SK-N-SH (cell line): ENCODE measurements at regions not wholly inside any gene's neighbourhood (a gene's known extent, or its start where the extent isn't known, plus 50 kb on each side); places are given as distances from the start of the nearest gene placed in this dataset.

Source experiments
- CTCF ChIA-PET: fragments of 300-600, 350-600 bp; formaldehyde crosslinking; extraction: SDS; loops from one replicate; lab custom pipeline; 2021; lab: Yijun Ruan, JAX
- POLR2A ChIA-PET: fragments of 350-600 bp; sonication (Branson Sonifier 250); formaldehyde crosslinking; extraction: SDS; loops from one replicate; lab custom pipeline; 2020; ENCODE audit warnings: antibody characterized with exemption, inconsistent platforms; lab: Yijun Ruan, JAX
- DNase-seq: peaks from one replicate; pipeline ENCODE4 v3.0.0; 2012
- H2AFZ ChIP-seq: fragments of 200-600 bp; sonication (generic); 2 replicates; pipeline ENCODE4 v1.8.1; 2016; ENCODE audit warnings: antibody characterized with exemption, mild to moderate bottlenecking, low read depth
- H3F3A ChIP-seq: fragments of 200-600 bp; sonication (generic); replicated peaks from 2 replicates; pipeline ENCODE3; 2016; ENCODE audit warnings: antibody characterized with exemption, mild to moderate bottlenecking; ENCODE audit not compliant: insufficient read depth
- H3K27ac ChIP-seq, 2 experiments: fragments of 200-500 bp in 1 of 2; fragments of 200-600 bp in 1 of 2; sonication (Bioruptor generic) in 1 of 2; sonication (generic), shearing (Covaris generic) in 1 of 2; 2 replicates each; pipeline versions ENCODE4 v1.5.1 to v1.6.1; 2014 to 2016; ENCODE audit warnings: low read depth in 2 of 2, inconsistent platforms in 1 of 2, low read length in 1 of 2, mild to moderate bottlenecking in 1 of 2, mixed read lengths in 1 of 2
- H3K27me3 ChIP-seq: fragments of 200-600 bp; sonication (generic), shearing (Covaris generic); 2 replicates; pipeline ENCODE4 v1.6.1; 2016; ENCODE audit warnings: mixed run types; ENCODE audit not compliant: insufficient read depth
- H3K36me3 ChIP-seq, 2 experiments: fragments of 200-500 bp in 1 of 2; fragments of 200-600 bp in 1 of 2; sonication (Bioruptor generic) in 1 of 2; sonication (generic) in 1 of 2; replicated peaks in 1 of 2; 2 replicates each; pipeline versions ENCODE3 to v1.5.1; 2014 to 2016; ENCODE audit warnings: low read length in 1 of 2, mild to moderate bottlenecking in 1 of 2; ENCODE audit not compliant: insufficient read depth in 2 of 2, control insufficient read depth in 1 of 2
- H3K4me1 ChIP-seq, 2 experiments: fragments of 200-500 bp in 1 of 2; fragments of 200-600 bp in 1 of 2; sonication (Bioruptor generic) in 1 of 2; sonication (generic), shearing (Covaris generic) in 1 of 2; 2 replicates each; pipeline versions ENCODE4 v1.5.1 to v1.6.1; 2014 to 2016; ENCODE audit warnings: low read depth in 1 of 2, low read length in 1 of 2, mixed run types in 1 of 2; ENCODE audit not compliant: insufficient read depth in 2 of 2, control insufficient read depth in 1 of 2
- H3K4me2 ChIP-seq: fragments of 200-600 bp; sonication (generic), shearing (Covaris generic); 2 replicates; pipeline ENCODE4 v1.6.1; 2017; ENCODE audit warnings: mixed run types
- H3K4me3 ChIP-seq, 2 experiments: fragments of 200-500 bp in 1 of 2; fragments of 200-600 bp in 1 of 2; sonication (Bioruptor generic) in 1 of 2; sonication (generic), shearing (Covaris generic) in 1 of 2; 2 replicates each; pipeline versions ENCODE4 v1.5.1 to v1.8.1; 2014 to 2016; ENCODE audit warnings: low read depth in 2 of 2, inconsistent platforms in 1 of 2, low read length in 1 of 2, mild to moderate bottlenecking in 1 of 2, mixed read lengths in 1 of 2, moderate library complexity in 1 of 2
- H3K79me2 ChIP-seq: fragments of 200-600 bp; sonication (generic); 2 replicates; pipeline ENCODE4 v1.8.1; 2017; ENCODE audit warnings: mild to moderate bottlenecking; ENCODE audit not compliant: insufficient read depth
- H3K9ac ChIP-seq: fragments of 200-600 bp; sonication (generic); 2 replicates; pipeline ENCODE4 v1.6.1; 2017; ENCODE audit warnings: mixed run types
- H3K9me2 ChIP-seq: fragments of 200-600 bp; sonication (generic); 2 replicates; pipeline ENCODE4 v1.6.1; 2017; ENCODE audit warnings: mixed run types
- H3K9me3 ChIP-seq: fragments of 200-600 bp; sonication (generic); 2 replicates; pipeline ENCODE4 v1.6.1; 2017; ENCODE audit warnings: mixed run types, mild to moderate bottlenecking, moderate library complexity
- H4K20me1 ChIP-seq: fragments of 200-600 bp; sonication (generic); 2 replicates; pipeline ENCODE4 v1.6.1; 2017; ENCODE audit warnings: mild to moderate bottlenecking, mixed run types; ENCODE audit not compliant: insufficient read depth
- CTCF ChIP-seq: fragments of 200-600 bp; sonication (generic); IDR thresholded peaks from 2 replicates; pipeline ENCODE4 v1.6.1; 2017; ENCODE audit warnings: antibody characterized with exemption, mild to moderate bottlenecking, moderate library complexity
- EP300 ChIP-seq, 2 experiments: IDR thresholded peaks; 2 replicates each; pipeline versions ENCODE4 v1.4.0 to v1.6.1; 2012; ENCODE audit warnings: borderline replicate concordance in 1 of 2, low read depth in 1 of 2, low read length in 1 of 2
- EZH2phosphoT487 ChIP-seq: fragments of 200-600 bp; sonication (generic); IDR thresholded peaks from 2 replicates; pipeline ENCODE4 v1.6.1; 2017; ENCODE audit warnings: low read depth, mixed run types, mild to moderate bottlenecking, antibody characterized with exemption, moderate library complexity, borderline replicate concordance
- GABPA ChIP-seq: IDR thresholded peaks from 2 replicates; pipeline ENCODE4 v1.4.0; 2012; ENCODE audit warnings: low read depth, mild to moderate bottlenecking
- GATA2 ChIP-seq: sonication (generic); formaldehyde crosslinking; IDR thresholded peaks from 2 replicates; pipeline ENCODE4 v1.5.0; 2020; ENCODE audit warnings: mild to moderate bottlenecking, missing genetic modification reagents
- JUND ChIP-seq: IDR thresholded peaks from 2 replicates; pipeline ENCODE4 v1.4.0; 2012
- PBX3 ChIP-seq: IDR thresholded peaks from 2 replicates; pipeline ENCODE4; 2012
- POLR2AphosphoS5 ChIP-seq: IDR thresholded peaks from 2 replicates; pipeline ENCODE4 v1.6.1; 2012; ENCODE audit warnings: low read depth, low read length
- RAD21 ChIP-seq: IDR thresholded peaks from 2 replicates; pipeline ENCODE4 v1.6.1; 2012; ENCODE audit warnings: mild to moderate bottlenecking, low read length
- RCOR1 ChIP-seq: fragments of 150-350 bp; IDR thresholded peaks from 2 replicates; pipeline ENCODE4 v1.6.1; 2017; ENCODE audit warnings: antibody characterized with exemption, low read length
- TAF1 ChIP-seq: IDR thresholded peaks from 2 replicates; pipeline ENCODE4 v1.6.1; 2012; ENCODE audit warnings: low read depth, mild to moderate bottlenecking, low read length, moderate library complexity, borderline replicate concordance
- TCF12 ChIP-seq: IDR thresholded peaks from 2 replicates; pipeline ENCODE4 v1.4.0; 2012
- TEAD4 ChIP-seq: IDR thresholded peaks from 2 replicates; pipeline ENCODE4 v1.4.0; 2012; ENCODE audit warnings: mild to moderate bottlenecking, borderline replicate concordance; ENCODE audit not compliant: insufficient read depth
- USF2 ChIP-seq: fragments of 150-350 bp; IDR thresholded peaks from 2 replicates; pipeline ENCODE4 v1.6.1; 2017; ENCODE audit warnings: antibody characterized with exemption, low read length, low read depth, borderline replicate concordance
- ZBTB33 ChIP-seq: IDR thresholded peaks from 2 replicates; pipeline ENCODE4 v1.4.0; 2012; ENCODE audit warnings: low read depth, borderline replicate concordance
- WGBS: methylation state at CpG from one replicate; pipeline ENCODE4 v1.1.6; 2017; ENCODE audit warnings: low lambda C conversion rate; 5-methylcytosine and 5-hydroxymethylcytosine counted together

GRCh38 chr18:78566720-78567119 lies 412.9 kb upstream of the SALL3 start:
- H3K9me3 ChIP-seq, result no peaks in the 10 kb centered on the region
- WGBS, result 31% methylated on average over 6 of the region's 8 CpGs
- DNase-seq, result no peak

More at GRCh38 chr18:78566720-78567119, 412.9 kb upstream of the SALL3 start:
- no peaks in the 10 kb centered on the region for H3F3A ChIP-seq
- H3K36me3 ChIP-seq, result no peaks in the 10 kb centered on the region
- ChIA-PET CTCF (no interaction called here), POLR2A (no interaction called here)
- 0 out of 2 replicates have a peak, but pooled peaks cover 3% of the 10 kb centered on the region for H3K9me2 ChIP-seq
- no peak overlapping the region for H3K4me3 ChIP-seq
- no peak overlapping the region for H3K9ac ChIP-seq
- no peak overlapping the region for H2AFZ ChIP-seq
- H3K4me2 ChIP-seq, result no peak overlapping the region
- no peaks in the 10 kb centered on the region for H3K79me2 ChIP-seq
- TF ChIP-seq RAD21 (no peak), PBX3 (no peak), TAF1 (no peak), USF2 (no peak), EZH2phosphoT487 (no peak), ZBTB33 (no peak), RCOR1 (no peak), TEAD4 (no peak), GABPA (no peak), POLR2AphosphoS5 (no peak), CTCF (no peak), JUND (no peak), TCF12 (no peak), EP300 (IDR thresholded peaks at IDR 0.05; ENCODE audit: borderline replicate concordance in 1 of 2, low read depth in 1 of 2, low read length in 1 of 2) (no peak), GATA2 (CRISPR knock-in tag) (no peak)
- TF ChIP-seq, all 33 proteins: peak for 0
- no peaks in the 10 kb centered on the region for H3K27me3 ChIP-seq
- no peaks in the 10 kb centered on the region for H3K4me1 ChIP-seq
- H3K27ac ChIP-seq, result no peak overlapping the region
- no peaks in the 10 kb centered on the region for H4K20me1 ChIP-seq
